Suppressor macrophage treated with lipopolysaccharide for 4 hours (primary cell): ENCODE measurements at regions not wholly inside any gene's neighbourhood (a gene's known extent, or its start where the extent isn't known, plus 50 kb on each side); places are given as distances from the start of the nearest gene placed in this dataset.
A peak's percentile ranks its signal among the peaks of the same experiment; 100 is the strongest.

Experiments used
- DNase-seq: peaks from one replicate; pipeline ENCODE4 v3.0.0-alpha.2; 2020

- DNase-seq: no peak
Measured at GRCh38 chr16:76913046-76913445, 277.9 kb upstream of the MON1B start.

- no peak for DNase-seq
Measured at GRCh38 chr16:76926042-76926441, 264.9 kb upstream of the MON1B start.

GRCh38 chr16:76926595-76926994 lies 264.4 kb upstream of the MON1B start:
- no peak for DNase-seq

- no peak for DNase-seq
Measured at GRCh38 chr16:76931186-76931585, 259.8 kb upstream of the MON1B start.

- DNase-seq: peak; percentile 8
Measured at GRCh38 chr16:76932541-76933211, 258.3 kb upstream of the MON1B start.

GRCh38 chr16:76940251-76940650 lies 250.7 kb upstream of the MON1B start:
- no peak for DNase-seq

- DNase-seq: no peak
Measured at GRCh38 chr16:76941113-76941512, 249.9 kb upstream of the MON1B start.

- no peak for DNase-seq
Measured at GRCh38 chr16:76942089-76942488, 248.9 kb upstream of the MON1B start.

- DNase-seq: no peak
Measured at GRCh38 chr16:76943921-76944320, 247.1 kb upstream of the MON1B start.

- DNase-seq: peak; percentile 1
Measured at GRCh38 chr16:76946879-76947278, 244.1 kb upstream of the MON1B start.

GRCh38 chr16:76947749-76948148 lies 243.2 kb upstream of the MON1B start:
- DNase-seq: no peak

- no peak for DNase-seq
Measured at GRCh38 chr16:76955629-76956028, 235.4 kb upstream of the MON1B start.

GRCh38 chr16:76956394-76956793 lies 234.6 kb upstream of the MON1B start:
- no peak for DNase-seq

GRCh38 chr16:76956841-76957240 lies 234.1 kb upstream of the MON1B start:
- no peak for DNase-seq

GRCh38 chr16:76959166-76959565 lies 231.8 kb upstream of the MON1B start:
- no peak for DNase-seq

- no peak for DNase-seq
Measured at GRCh38 chr16:76963614-76964315, 227.2 kb upstream of the MON1B start.

- DNase-seq: no peak
Measured at GRCh38 chr16:76964464-76965154, 226.4 kb upstream of the MON1B start.

GRCh38 chr16:76970087-76970744 lies 220.8 kb upstream of the MON1B start:
- DNase-seq: no peak

GRCh38 chr16:76970745-76971099 lies 220.3 kb upstream of the MON1B start:
- no peak for DNase-seq

GRCh38 chr16:76976101-76976500 lies 214.9 kb upstream of the MON1B start:
- DNase-seq: no peak

GRCh38 chr16:76976756-76977155 lies 214.2 kb upstream of the MON1B start:
- DNase-seq: no peak

- DNase-seq: no peak
Measured at GRCh38 chr16:76984196-76984595, 206.8 kb upstream of the MON1B start.

GRCh38 chr16:76985392-76986045 lies 205.5 kb upstream of the MON1B start:
- no peak for DNase-seq
